GM23338 (cell line): ENCODE measurements at regions not wholly inside any gene's neighbourhood (a gene's known extent, or its start where the extent isn't known, plus 50 kb on each side); places are given as distances from the start of the nearest gene placed in this dataset.

Source experiments
- ATAC-seq: fragments of 200-7000 bp; cut with Tn5 transposase; 3 replicates; pipeline ENCODE4 v1.9.1; 2020
- DNase-seq: peaks from one replicate; pipeline ENCODE4 v3.0.0-alpha.2; 2015; ENCODE audit warnings: low spot score
- H2AFZ ChIP-seq: fragments of 200-600 bp; sonication (generic); 2 replicates; pipeline ENCODE4 v1.8.0; 2016; ENCODE audit warnings: antibody characterized with exemption, mild to moderate bottlenecking, moderate library complexity
- H3F3A ChIP-seq: fragments of 200-600 bp; sonication (generic); replicated peaks from 2 replicates; pipeline ENCODE4 v1.8.0; 2017; ENCODE audit warnings: antibody characterized with exemption, mixed run types, low read depth
- H3K27ac ChIP-seq: fragments of 200-600 bp; sonication (generic); 2 replicates; pipeline ENCODE4 v1.6.1; 2016; ENCODE audit warnings: low read depth
- H3K27me3 ChIP-seq: fragments of 200-600 bp; sonication (generic); 2 replicates; pipeline ENCODE4 v1.8.0; 2016; ENCODE audit warnings: mild to moderate bottlenecking, mixed run types, moderate library complexity; ENCODE audit not compliant: insufficient read depth
- H3K36me3 ChIP-seq: fragments of 200-600 bp; sonication (generic); 2 replicates; pipeline ENCODE4 v1.8.0; 2016; ENCODE audit warnings: mild to moderate bottlenecking; ENCODE audit not compliant: insufficient read depth
- H3K4me1 ChIP-seq: fragments of 200-600 bp; sonication (generic); 2 replicates; pipeline ENCODE4 v1.8.0; 2016; ENCODE audit warnings: mild to moderate bottlenecking, moderate library complexity; ENCODE audit not compliant: insufficient read depth
- H3K4me2 ChIP-seq: fragments of 200-600 bp; sonication (generic); 2 replicates; pipeline ENCODE4 v1.7.1; 2017; ENCODE audit warnings: mixed run types
- H3K4me3 ChIP-seq: fragments of 200-600 bp; sonication (generic); 2 replicates; pipeline ENCODE4 v1.6.1; 2016; ENCODE audit warnings: mixed run types
- H3K79me2 ChIP-seq: fragments of 200-600 bp; sonication (generic); replicated peaks from 2 replicates; pipeline ENCODE4 v1.8.0; 2017; ENCODE audit warnings: mild to moderate bottlenecking; ENCODE audit not compliant: insufficient read depth
- H3K9me2 ChIP-seq: fragments of 200-600 bp; sonication (generic); 2 replicates; pipeline ENCODE4 v1.8.0; 2017; ENCODE audit not compliant: insufficient read depth
- H4K20me1 ChIP-seq: fragments of 200-600 bp; sonication (generic); replicated peaks from 2 replicates; pipeline ENCODE4 v1.8.0; 2017; ENCODE audit warnings: mild to moderate bottlenecking; ENCODE audit not compliant: insufficient read depth
- H3K27ac Mint-ChIP-seq: 2 replicates; pipeline ENCODE4 v1.8.0; 2020; ENCODE audit warnings: inconsistent platforms, mild to moderate bottlenecking, moderate library complexity, mixed read lengths
- H3K27me3 Mint-ChIP-seq: 3 replicates; pipeline ENCODE4 v1.8.0; 2022; ENCODE audit warnings: low read depth, mild to moderate bottlenecking, moderate library complexity, mixed read lengths, inconsistent platforms; ENCODE audit not compliant: insufficient read depth, poor library complexity
- H3K36me3 Mint-ChIP-seq: 3 replicates; pipeline ENCODE4 v1.8.0; 2021; ENCODE audit warnings: low read depth, mild to moderate bottlenecking, inconsistent platforms, moderate library complexity, mixed read lengths
- H3K4me1 Mint-ChIP-seq: 3 replicates; pipeline ENCODE4 v1.8.0; 2020; ENCODE audit warnings: mild to moderate bottlenecking, inconsistent platforms, mixed read lengths
- H3K4me3 Mint-ChIP-seq: 3 replicates; pipeline ENCODE4 v1.8.0; 2021; ENCODE audit warnings: moderate library complexity, mild to moderate bottlenecking, inconsistent platforms, mixed read lengths
- H3K9me3 Mint-ChIP-seq: 3 replicates; pipeline ENCODE4 v1.8.0; 2020; ENCODE audit warnings: moderate library complexity, mild to moderate bottlenecking, inconsistent platforms, mixed read lengths
- CREB1 ChIP-seq: fragments of 250-450 bp; sonication (Bioruptor Pico); IDR thresholded peaks from 2 replicates; pipeline ENCODE4 v1.5.0; 2020; ENCODE audit warnings: low read depth, mild to moderate bottlenecking, moderate library complexity
- CTCF ChIP-seq, 2 experiments: fragments of 200-600 bp in 1 of 2; sonication (generic) in 1 of 2; conservative IDR thresholded peaks; 2 replicates each; pipeline versions ENCODE4 v1.5.1 to v1.6.1; 2016 to 2017; ENCODE audit warnings: antibody characterized with exemption in 2 of 2, low read depth in 2 of 2, mild to moderate bottlenecking in 2 of 2, moderate library complexity in 1 of 2
- ETS1 ChIP-seq: IDR thresholded peaks from 2 replicates; pipeline ENCODE4 v1.6.1; 2016; ENCODE audit warnings: antibody characterized with exemption
- EZH2 ChIP-seq: fragments of 200-600 bp; sonication (generic); IDR thresholded peaks from one replicate; pipeline ENCODE4 v1.8.0; 2017; ENCODE audit warnings: antibody characterized with exemption, mild to moderate bottlenecking, low read depth; ENCODE audit not compliant: unreplicated experiment
- EZH2phosphoT487 ChIP-seq: fragments of 200-600 bp; sonication (generic); IDR thresholded peaks from one replicate; pipeline ENCODE4 v1.8.1; 2018; ENCODE audit warnings: antibody characterized with exemption; ENCODE audit not compliant: unreplicated experiment
- JUNB ChIP-seq: IDR thresholded peaks from one replicate; pipeline ENCODE4 v1.6.1; 2016; ENCODE audit warnings: antibody characterized with exemption; ENCODE audit not compliant: unreplicated experiment
- NANOG ChIP-seq: IDR thresholded peaks from 2 replicates; pipeline ENCODE4 v1.6.1; 2016; ENCODE audit warnings: antibody characterized with exemption, borderline replicate concordance
- POLR2AphosphoS5 ChIP-seq: IDR thresholded peaks from 2 replicates; pipeline ENCODE4 v1.6.1; 2016; ENCODE audit warnings: antibody characterized with exemption, low read depth
- REST ChIP-seq: IDR thresholded peaks from one replicate; pipeline ENCODE4 v1.6.1; 2018; ENCODE audit warnings: antibody characterized with exemption; ENCODE audit not compliant: unreplicated experiment
- STAT1 ChIP-seq: IDR thresholded peaks from one replicate; pipeline ENCODE4 v1.6.1; 2016; ENCODE audit warnings: antibody characterized with exemption; ENCODE audit not compliant: unreplicated experiment
- ZNF114 ChIP-seq: fragments of 250-450 bp; sonication (Bioruptor Pico); IDR thresholded peaks from 2 replicates; pipeline ENCODE4 v1.5.0; 2020; ENCODE audit warnings: mild to moderate bottlenecking, moderate library complexity
- ZNF331 ChIP-seq: fragments of 250-450 bp; sonication (Bioruptor Pico); IDR thresholded peaks from 2 replicates; pipeline ENCODE4 v1.5.0; 2020; ENCODE audit warnings: low read depth, mild to moderate bottlenecking, moderate library complexity
- ZNF462 ChIP-seq: fragments of 250-450 bp; sonication (Bioruptor Pico); IDR thresholded peaks from 2 replicates; pipeline ENCODE4 v1.5.0; 2020; ENCODE audit warnings: mild to moderate bottlenecking, moderate library complexity

GRCh38 chr4:152103181-152103901, 342.5 kb upstream of the GATB start:
- ATAC-seq: no peak
- Histone ChIP-seq H3K4me3 (no peak overlapping the region), H3K27ac (no peak overlapping the region), H2AFZ (no peak overlapping the region), H3K27me3 (no peaks in the 10 kb centered on the region), H3K36me3 (no peaks in the 10 kb centered on the region), H3K9me2 (peaks cover 4% of the 10 kb centered on the region; the same call in 1 of the 2 replicates), H3K79me2 (no peaks in the 10 kb centered on the region), H4K20me1 (no peaks in the 10 kb centered on the region), H3K4me2 (no peak overlapping the region), H3K4me1 (peaks cover 7% of the 10 kb centered on the region; the same call in 1 of the 2 replicates), H3F3A (no peaks in the 10 kb centered on the region)
- Mint-ChIP-seq H3K36me3 (no peaks in the 10 kb centered on the region), H3K4me3 (no peak overlapping the region), H3K27me3 (peaks cover 5% of the 10 kb centered on the region), H3K4me1 (peaks cover 15% of the 10 kb centered on the region), H3K9me3 (no peaks in the 10 kb centered on the region; the same call in 2 of the 3 replicates), H3K27ac (no peak overlapping the region; the same call in 1 of the 2 replicates)
- no peak for DNase-seq
- TF ChIP-seq ZNF114 (CRISPR knock-in tag): no peak
- no peak for TF ChIP-seq STAT1
- TF ChIP-seq ZNF331: no peak
- no peak for TF ChIP-seq EZH2
- no peak for TF ChIP-seq POLR2AphosphoS5
- TF ChIP-seq EZH2phosphoT487: no peak
- no peak for TF ChIP-seq NANOG
- TF ChIP-seq ETS1: no peak
- TF ChIP-seq REST: no peak
- no peak for TF ChIP-seq JUNB
- TF ChIP-seq ZNF462: no peak
- TF ChIP-seq CTCF (conservative IDR thresholded peaks at IDR 0.05; ENCODE audit: low read depth in 2 of 2): no peak
- no peak for TF ChIP-seq CREB1 (CRISPR knock-in tag)
